A549 (cell line): ENCODE measurements at regions not wholly inside any gene's neighbourhood (a gene's known extent, or its start where the extent isn't known, plus 50 kb on each side); places are given as distances from the start of the nearest gene placed in this dataset.

Experiments used
- HDAC2 ChIP-seq: fragments of 200-600 bp; sonication (generic); IDR thresholded peaks from 2 replicates; pipeline ENCODE4 v1.6.1; 2016
- RAD21 ChIP-seq, 2 experiments: fragments of >200 bp in 1 of 2; sonication (Bioruptor Twin) in 1 of 2; formaldehyde crosslinking in 1 of 2; IDR thresholded peaks in 1 of 2; conservative IDR thresholded peaks in 1 of 2; 2 replicates in 1 of 2; 3 replicates in 1 of 2; pipeline ENCODE4 v1.6.1; 2012 to 2018; ENCODE audit warnings: inconsistent platforms in 1 of 2
- ZNF302 ChIP-seq: fragments of 250-450 bp; sonication (Bioruptor Pico); IDR thresholded peaks from 2 replicates; pipeline ENCODE4 v1.9.0; 2021; ENCODE audit warnings: inconsistent platforms, mild to moderate bottlenecking, moderate library complexity
- TF ChIP-seq, protein P1 (sequence below): fragments of >200 bp; sonication (Bioruptor Twin); formaldehyde crosslinking; IDR thresholded peaks from 3 replicates; pipeline ENCODE4 v1.5.1; 2016

DNA sequence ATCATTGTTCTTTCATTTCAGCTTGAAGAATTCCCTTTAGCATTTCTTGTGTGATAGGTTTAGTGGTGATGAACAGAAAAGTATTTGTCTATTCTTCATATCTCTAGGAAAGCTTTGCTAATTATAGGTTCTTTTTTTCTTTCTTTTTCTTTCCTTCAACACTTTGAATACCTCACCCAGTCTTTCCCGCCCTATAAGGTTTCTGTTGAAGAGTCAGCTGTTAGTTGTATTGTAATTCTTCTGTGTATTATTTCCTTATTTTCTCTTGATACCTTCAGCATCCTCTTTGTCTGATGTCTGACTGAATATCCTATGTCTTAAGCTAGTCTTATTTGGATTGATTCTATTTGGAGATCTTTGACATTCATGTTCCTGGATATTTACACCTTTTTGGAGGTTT, 1989.4 kb downstream of the PCDH9 start:
- TF ChIP-seq ZNF302 (CRISPR knock-in tag) (no peak), RAD21 (conservative IDR thresholded peaks at IDR 0.05 in 1 of 2, IDR thresholded peaks at IDR 0.05 in 1 of 2) (no peak), HDAC2 (no peak)
- TF ChIP-seq, protein P1, sequence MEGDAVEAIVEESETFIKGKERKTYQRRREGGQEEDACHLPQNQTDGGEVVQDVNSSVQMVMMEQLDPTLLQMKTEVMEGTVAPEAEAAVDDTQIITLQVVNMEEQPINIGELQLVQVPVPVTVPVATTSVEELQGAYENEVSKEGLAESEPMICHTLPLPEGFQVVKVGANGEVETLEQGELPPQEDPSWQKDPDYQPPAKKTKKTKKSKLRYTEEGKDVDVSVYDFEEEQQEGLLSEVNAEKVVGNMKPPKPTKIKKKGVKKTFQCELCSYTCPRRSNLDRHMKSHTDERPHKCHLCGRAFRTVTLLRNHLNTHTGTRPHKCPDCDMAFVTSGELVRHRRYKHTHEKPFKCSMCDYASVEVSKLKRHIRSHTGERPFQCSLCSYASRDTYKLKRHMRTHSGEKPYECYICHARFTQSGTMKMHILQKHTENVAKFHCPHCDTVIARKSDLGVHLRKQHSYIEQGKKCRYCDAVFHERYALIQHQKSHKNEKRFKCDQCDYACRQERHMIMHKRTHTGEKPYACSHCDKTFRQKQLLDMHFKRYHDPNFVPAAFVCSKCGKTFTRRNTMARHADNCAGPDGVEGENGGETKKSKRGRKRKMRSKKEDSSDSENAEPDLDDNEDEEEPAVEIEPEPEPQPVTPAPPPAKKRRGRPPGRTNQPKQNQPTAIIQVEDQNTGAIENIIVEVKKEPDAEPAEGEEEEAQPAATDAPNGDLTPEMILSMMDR = no peak
